ENCODE measurements at regions not wholly inside any gene's neighbourhood (a gene's known extent, or its start where the extent isn't known, plus 50 kb on each side); places are given as distances from the start of the nearest gene placed in this dataset.
"Not testable (repeated sequence)": the region's sequence is repeated elsewhere in the genome, so short reads cannot be mapped to it uniquely, and the experiment has no call there.

- DNase-seq (ENCODE audit: low spot score): peak; percentile 54
Measured at GRCh38 chr16:76976101-76976500, 214.9 kb upstream of the MON1B start.

GRCh38 chr16:76976756-76977155 is 214.2 kb upstream of the MON1B start:
- DNase-seq (ENCODE audit: low spot score): no peak

GRCh38 chr16:76984196-76984595 is 206.8 kb upstream of the MON1B start:
- no peak for DNase-seq (ENCODE audit: low spot score)

GRCh38 chr16:76985392-76986045 is 205.5 kb upstream of the MON1B start:
- DNase-seq (ENCODE audit: low spot score): no peak

GRCh38 chr16:76988526-76988925 is 202.5 kb upstream of the MON1B start:
- DNase-seq (ENCODE audit: low spot score): no peak

GRCh38 chr16:77002644-77003043 is 188.3 kb upstream of the MON1B start:
- no peak for DNase-seq (ENCODE audit: low spot score)

GRCh38 chr16:77009453-77009852 is 181.5 kb upstream of the MON1B start:
- no peak for DNase-seq (ENCODE audit: low spot score)

GRCh38 chr16:77014441-77014840 is 176.5 kb upstream of the MON1B start:
- DNase-seq (ENCODE audit: low spot score): no peak

GRCh38 chr16:77030600-77030999 is 160.4 kb upstream of the MON1B start:
- DNase-seq (ENCODE audit: low spot score): no peak

GRCh38 chr16:77033516-77033915 is 157.5 kb upstream of the MON1B start:
- DNase-seq (ENCODE audit: low spot score): no peak

- no peak for DNase-seq (ENCODE audit: low spot score)
Measured at GRCh38 chr16:77035361-77035760, 155.6 kb upstream of the MON1B start.

- DNase-seq (ENCODE audit: low spot score): no peak
Measured at GRCh38 chr16:77037696-77038347, 153.2 kb upstream of the MON1B start.

GRCh38 chr16:77041468-77041867 is 149.5 kb upstream of the MON1B start:
- no peak for DNase-seq (ENCODE audit: low spot score)

- peak; percentile 50 for DNase-seq (ENCODE audit: low spot score)
Measured at GRCh38 chr16:77043076-77043475, 147.9 kb upstream of the MON1B start.

- DNase-seq (ENCODE audit: low spot score): no peak
Measured at GRCh38 chr16:77046206-77046605, 144.8 kb upstream of the MON1B start.

- no peak for DNase-seq (ENCODE audit: low spot score)
Measured at GRCh38 chr16:77048085-77048484, 142.9 kb upstream of the MON1B start.

- no peak for DNase-seq (ENCODE audit: low spot score)
Measured at GRCh38 chr16:77049577-77049976, 141.4 kb upstream of the MON1B start.

GRCh38 chr16:77056597-77056996 is 134.4 kb upstream of the MON1B start:
- not testable (repeated sequence) for DNase-seq (ENCODE audit: low spot score)

GRCh38 chr16:77057161-77057774 is 133.7 kb upstream of the MON1B start:
- DNase-seq (ENCODE audit: low spot score): no peak

GRCh38 chr16:77059446-77059845 is 131.5 kb upstream of the MON1B start:
- no peak for DNase-seq (ENCODE audit: low spot score)

GRCh38 chr16:77060614-77061013 is 130.4 kb upstream of the MON1B start:
- DNase-seq (ENCODE audit: low spot score): no peak

GRCh38 chr16:77062878-77063675 is 127.9 kb upstream of the MON1B start:
- no peak for DNase-seq (ENCODE audit: low spot score)

GRCh38 chr16:77063676-77064016 is 127.3 kb upstream of the MON1B start:
- no peak for DNase-seq (ENCODE audit: low spot score)

Data from SW480 (cell line).